ENCODE measurements at regions not wholly inside any gene's neighbourhood (a gene's known extent, or its start where the extent isn't known, plus 50 kb on each side); places are given as distances from the start of the nearest gene placed in this dataset.

GRCh38 chr7:85705076-85705475 is 518.2 kb upstream of the SEMA3D start:
- TF ChIP-seq PCBP2 (IDR thresholded peaks at IDR 0.05; ENCODE audit: low read depth, low read length, poor library complexity, severe bottlenecking) (no peak), FOS (IDR thresholded peaks at IDR 0.05; ENCODE audit: extremely low read depth, insufficient read length) (no peak), KLF1 (tag; IDR thresholded peaks at IDR 0.05) (no peak), KLF10 (CRISPR knock-in tag; IDR thresholded peaks at IDR 0.05) (no peak), NR2C1 (IDR thresholded peaks at IDR 0.05) (no peak), NR2C1 (tag; IDR thresholded peaks at IDR 0.05) (no peak)

Measured in K562 (cell line).